ENCODE measurements at regions not wholly inside any gene's neighbourhood (a gene's known extent, or its start where the extent isn't known, plus 50 kb on each side); places are given as distances from the start of the nearest gene placed in this dataset.

DNA sequence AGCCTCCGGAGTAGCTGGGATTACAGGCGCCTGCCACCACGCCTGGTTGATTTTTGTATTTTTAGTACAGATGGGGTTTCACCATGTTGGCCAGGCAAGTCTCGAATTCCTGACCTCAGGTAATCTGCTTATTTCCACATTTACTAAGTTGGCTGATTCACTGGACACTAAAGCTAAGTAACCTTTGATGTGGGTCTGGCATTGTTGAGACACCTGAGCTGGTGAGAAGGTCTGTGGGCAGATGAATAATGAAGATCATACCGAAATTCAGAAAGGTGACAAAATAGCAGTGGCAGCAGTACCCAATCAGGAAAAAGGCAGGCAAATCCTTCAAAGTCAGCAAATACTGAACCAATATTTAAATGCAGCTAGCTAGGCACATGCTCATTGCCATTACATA, 210.6 kb upstream of the ZNF608 start:
- TF ChIP-seq, protein P1, sequence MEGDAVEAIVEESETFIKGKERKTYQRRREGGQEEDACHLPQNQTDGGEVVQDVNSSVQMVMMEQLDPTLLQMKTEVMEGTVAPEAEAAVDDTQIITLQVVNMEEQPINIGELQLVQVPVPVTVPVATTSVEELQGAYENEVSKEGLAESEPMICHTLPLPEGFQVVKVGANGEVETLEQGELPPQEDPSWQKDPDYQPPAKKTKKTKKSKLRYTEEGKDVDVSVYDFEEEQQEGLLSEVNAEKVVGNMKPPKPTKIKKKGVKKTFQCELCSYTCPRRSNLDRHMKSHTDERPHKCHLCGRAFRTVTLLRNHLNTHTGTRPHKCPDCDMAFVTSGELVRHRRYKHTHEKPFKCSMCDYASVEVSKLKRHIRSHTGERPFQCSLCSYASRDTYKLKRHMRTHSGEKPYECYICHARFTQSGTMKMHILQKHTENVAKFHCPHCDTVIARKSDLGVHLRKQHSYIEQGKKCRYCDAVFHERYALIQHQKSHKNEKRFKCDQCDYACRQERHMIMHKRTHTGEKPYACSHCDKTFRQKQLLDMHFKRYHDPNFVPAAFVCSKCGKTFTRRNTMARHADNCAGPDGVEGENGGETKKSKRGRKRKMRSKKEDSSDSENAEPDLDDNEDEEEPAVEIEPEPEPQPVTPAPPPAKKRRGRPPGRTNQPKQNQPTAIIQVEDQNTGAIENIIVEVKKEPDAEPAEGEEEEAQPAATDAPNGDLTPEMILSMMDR (IDR thresholded peaks at IDR 0.05) = no peak
- TF ChIP-seq RFX5 (IDR thresholded peaks at IDR 0.05) (no peak), FOSL2 (IDR thresholded peaks at IDR 0.05) (no peak), FOSL2 (CRISPR knock-in tag; IDR thresholded peaks at IDR 0.05) (no peak), FOSB (CRISPR knock-in tag; IDR thresholded peaks at IDR 0.05) (no peak), MAFK (IDR thresholded peaks at IDR 0.05; ENCODE audit: partially characterized antibody) (peak; percentile 37), PHF8 (IDR thresholded peaks at IDR 0.05; ENCODE audit: borderline replicate concordance, low read depth) (no peak), EP300 (IDR thresholded peaks at IDR 0.05) (no peak), RAD21 (conservative IDR thresholded peaks at IDR 0.05 in 1 of 2, IDR thresholded peaks at IDR 0.05 in 1 of 2) (no peak), HDAC2 (IDR thresholded peaks at IDR 0.05) (no peak), CBX2 (IDR thresholded peaks at IDR 0.05; ENCODE audit: borderline replicate concordance, low read depth) (no peak)
- TF ChIP-seq, protein P2, sequence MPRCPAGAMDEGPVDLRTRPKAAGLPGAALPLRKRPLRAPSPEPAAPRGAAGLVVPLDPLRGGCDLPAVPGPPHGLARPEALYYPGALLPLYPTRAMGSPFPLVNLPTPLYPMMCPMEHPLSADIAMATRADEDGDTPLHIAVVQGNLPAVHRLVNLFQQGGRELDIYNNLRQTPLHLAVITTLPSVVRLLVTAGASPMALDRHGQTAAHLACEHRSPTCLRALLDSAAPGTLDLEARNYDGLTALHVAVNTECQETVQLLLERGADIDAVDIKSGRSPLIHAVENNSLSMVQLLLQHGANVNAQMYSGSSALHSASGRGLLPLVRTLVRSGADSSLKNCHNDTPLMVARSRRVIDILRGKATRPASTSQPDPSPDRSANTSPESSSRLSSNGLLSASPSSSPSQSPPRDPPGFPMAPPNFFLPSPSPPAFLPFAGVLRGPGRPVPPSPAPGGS (IDR thresholded peaks at IDR 0.05) = no peak
- TF ChIP-seq, protein P3, sequence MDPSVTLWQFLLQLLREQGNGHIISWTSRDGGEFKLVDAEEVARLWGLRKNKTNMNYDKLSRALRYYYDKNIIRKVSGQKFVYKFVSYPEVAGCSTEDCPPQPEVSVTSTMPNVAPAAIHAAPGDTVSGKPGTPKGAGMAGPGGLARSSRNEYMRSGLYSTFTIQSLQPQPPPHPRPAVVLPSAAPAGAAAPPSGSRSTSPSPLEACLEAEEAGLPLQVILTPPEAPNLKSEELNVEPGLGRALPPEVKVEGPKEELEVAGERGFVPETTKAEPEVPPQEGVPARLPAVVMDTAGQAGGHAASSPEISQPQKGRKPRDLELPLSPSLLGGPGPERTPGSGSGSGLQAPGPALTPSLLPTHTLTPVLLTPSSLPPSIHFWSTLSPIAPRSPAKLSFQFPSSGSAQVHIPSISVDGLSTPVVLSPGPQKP (IDR thresholded peaks at IDR 0.05; ENCODE audit: low read depth, low read length) = no peak
